SK-N-SH treated with all-trans-retinoic acid at 6 μM for 48 hours (cell line): ENCODE measurements at regions not wholly inside any gene's neighbourhood (a gene's known extent, or its start where the extent isn't known, plus 50 kb on each side); places are given as distances from the start of the nearest gene placed in this dataset.

Source experiments
- ATAC-seq: fragments of 200-7000 bp; cut with Tn5 transposase; 3 replicates; pipeline ENCODE4 v1.9.1; 2020; ENCODE audit warnings: mild to moderate bottlenecking, moderate library complexity
- ARNTL ChIP-seq: fragments of 450-650 bp; formaldehyde crosslinking; IDR thresholded peaks from 2 replicates; pipeline ENCODE4 v1.5.0; 2020; ENCODE audit warnings: low read depth, mild to moderate bottlenecking, moderate library complexity, borderline replicate concordance
- BACH2 ChIP-seq: fragments of 250-450 bp; sonication (Bioruptor Pico); IDR thresholded peaks from 2 replicates; pipeline ENCODE4 v1.9.0; 2021; ENCODE audit warnings: mild to moderate bottlenecking, borderline replicate concordance
- ESRRG ChIP-seq: fragments of 250-450 bp; sonication (Bioruptor Pico); IDR thresholded peaks from 2 replicates; pipeline ENCODE4 v1.6.1; 2021; ENCODE audit warnings: mild to moderate bottlenecking
- GLIS3 ChIP-seq: fragments of 250-450 bp; sonication (Bioruptor Pico); IDR thresholded peaks from 2 replicates; pipeline ENCODE4 v1.5.0; 2020; ENCODE audit warnings: mild to moderate bottlenecking, moderate library complexity
- ISL1 ChIP-seq: fragments of 250-450 bp; sonication (Bioruptor Pico); IDR thresholded peaks from 2 replicates; pipeline ENCODE4 v2.1.2; 2022; ENCODE audit warnings: mild to moderate bottlenecking, moderate library complexity
- OSR1 ChIP-seq: fragments of 250-450 bp; sonication (Bioruptor Pico); IDR thresholded peaks from 2 replicates; pipeline ENCODE4 v1.8.0; 2022; ENCODE audit warnings: moderate library complexity, mild to moderate bottlenecking, inconsistent platforms
- PPARA ChIP-seq: fragments of 250-450 bp; sonication (Bioruptor Pico); IDR thresholded peaks from 2 replicates; pipeline ENCODE4 v1.5.0; 2020; ENCODE audit warnings: mild to moderate bottlenecking, borderline replicate concordance
- RARB ChIP-seq: fragments of 250-450 bp; sonication (Bioruptor Pico); IDR thresholded peaks from 2 replicates; pipeline ENCODE4 v1.8.0; 2021; ENCODE audit warnings: mild to moderate bottlenecking, moderate library complexity
- SNAI2 ChIP-seq: fragments of 250-450 bp; sonication (Bioruptor Pico); IDR thresholded peaks from 2 replicates; pipeline ENCODE4 v1.5.0; 2020; ENCODE audit warnings: mild to moderate bottlenecking, moderate library complexity
- TCF4 ChIP-seq: fragments of 250-450 bp; sonication (Bioruptor Pico); IDR thresholded peaks from 2 replicates; pipeline ENCODE4 v1.8.0; 2021; ENCODE audit warnings: mild to moderate bottlenecking, moderate library complexity, borderline replicate concordance
- TOX ChIP-seq: fragments of 250-450 bp; sonication (Bioruptor Pico); IDR thresholded peaks from 2 replicates; pipeline ENCODE4 v1.8.0; 2021; ENCODE audit warnings: mild to moderate bottlenecking, moderate library complexity, borderline replicate concordance
- ZC3H10 ChIP-seq: fragments of 250-450 bp; sonication (Bioruptor Pico); IDR thresholded peaks from 2 replicates; pipeline ENCODE4 v1.5.1; 2021; ENCODE audit warnings: mild to moderate bottlenecking, moderate library complexity
- ZFP3 ChIP-seq: fragments of 250-450 bp; sonication (Bioruptor Pico); IDR thresholded peaks from 2 replicates; pipeline ENCODE4 v1.5.0; 2020; ENCODE audit warnings: mild to moderate bottlenecking, moderate library complexity
- ZFP30 ChIP-seq: fragments of 450-650 bp; formaldehyde crosslinking; IDR thresholded peaks from 2 replicates; pipeline ENCODE4 v1.5.0; 2022; ENCODE audit warnings: mild to moderate bottlenecking, moderate library complexity
- ZNF565 ChIP-seq: fragments of 450-650 bp; formaldehyde crosslinking; conservative IDR thresholded peaks from 2 replicates; pipeline ENCODE4 v1.5.0; 2020; ENCODE audit warnings: low read depth, mild to moderate bottlenecking, moderate library complexity
- ZNF70 ChIP-seq: fragments of 450-650 bp; formaldehyde crosslinking; IDR thresholded peaks from 2 replicates; pipeline ENCODE4 v1.5.0; 2020; ENCODE audit warnings: mild to moderate bottlenecking, moderate library complexity
- ZNF8 ChIP-seq: fragments of 450-650 bp; formaldehyde crosslinking; IDR thresholded peaks from 2 replicates; pipeline ENCODE4 v1.5.0; 2020; ENCODE audit warnings: mild to moderate bottlenecking, moderate library complexity
- TF ChIP-seq, protein P1 (sequence below): fragments of 250-450 bp; sonication (Bioruptor Pico); IDR thresholded peaks from 2 replicates; pipeline ENCODE4 v1.5.1; 2021; ENCODE audit warnings: mild to moderate bottlenecking, moderate library complexity
- TF ChIP-seq, protein P2 (sequence below): fragments of 250-450 bp; sonication (Bioruptor Pico); IDR thresholded peaks from 2 replicates; pipeline ENCODE4 v1.5.0; 2020; ENCODE audit warnings: mild to moderate bottlenecking, moderate library complexity
- TF ChIP-seq, protein P3 (sequence below): fragments of 250-450 bp; sonication (Bioruptor Pico); IDR thresholded peaks from 2 replicates; pipeline ENCODE4 v1.5.1; 2020; ENCODE audit warnings: low read depth, mild to moderate bottlenecking, moderate library complexity
- TF ChIP-seq, protein P4 (sequence below): fragments of 250-450 bp; sonication (Bioruptor Pico); IDR thresholded peaks from 2 replicates; pipeline ENCODE4 v1.8.0; 2020; ENCODE audit warnings: mild to moderate bottlenecking, moderate library complexity, borderline replicate concordance
- TF ChIP-seq, protein P5 (sequence below): fragments of 250-450 bp; sonication (Bioruptor Pico); IDR thresholded peaks from 2 replicates; pipeline ENCODE4 v1.8.0; 2021; ENCODE audit warnings: low read depth, mild to moderate bottlenecking, moderate library complexity, borderline replicate concordance

DNA sequence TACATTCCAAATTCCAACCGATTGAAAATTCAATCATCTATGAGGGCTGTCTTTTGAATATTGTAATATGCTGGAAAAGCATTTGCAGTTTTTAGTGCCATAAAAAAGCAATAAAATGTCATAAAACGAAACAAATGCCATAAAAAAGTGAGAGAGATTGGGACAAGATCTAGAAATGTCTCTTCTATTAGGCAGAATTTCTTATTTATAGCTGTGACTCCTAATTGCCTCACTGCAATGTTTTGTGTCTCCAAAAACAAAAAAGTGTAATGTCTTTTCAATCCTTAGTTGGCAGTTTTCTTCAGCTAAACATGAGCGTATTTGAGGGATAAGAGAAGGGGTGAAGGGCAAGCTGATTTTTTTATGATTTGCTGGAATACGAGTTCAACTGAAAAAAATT, 153.9 kb downstream of the NAF1 start:
- no peak for TF ChIP-seq PPARA
- TF ChIP-seq, protein P1, sequence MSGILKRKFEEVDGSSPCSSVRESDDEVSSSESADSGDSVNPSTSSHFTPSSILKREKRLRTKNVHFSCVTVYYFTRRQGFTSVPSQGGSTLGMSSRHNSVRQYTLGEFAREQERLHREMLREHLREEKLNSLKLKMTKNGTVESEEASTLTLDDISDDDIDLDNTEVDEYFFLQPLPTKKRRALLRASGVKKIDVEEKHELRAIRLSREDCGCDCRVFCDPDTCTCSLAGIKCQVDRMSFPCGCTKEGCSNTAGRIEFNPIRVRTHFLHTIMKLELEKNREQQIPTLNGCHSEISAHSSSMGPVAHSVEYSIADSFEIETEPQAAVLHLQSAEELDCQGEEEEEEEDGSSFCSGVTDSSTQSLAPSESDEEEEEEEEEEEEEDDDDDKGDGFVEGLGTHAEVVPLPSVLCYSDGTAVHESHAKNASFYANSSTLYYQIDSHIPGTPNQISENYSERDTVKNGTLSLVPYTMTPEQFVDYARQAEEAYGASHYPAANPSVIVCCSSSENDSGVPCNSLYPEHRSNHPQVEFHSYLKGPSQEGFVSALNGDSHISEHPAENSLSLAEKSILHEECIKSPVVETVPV, result no peak
- TF ChIP-seq ZFP30 (CRISPR knock-in tag), result no peak
- TF ChIP-seq, protein P2, sequence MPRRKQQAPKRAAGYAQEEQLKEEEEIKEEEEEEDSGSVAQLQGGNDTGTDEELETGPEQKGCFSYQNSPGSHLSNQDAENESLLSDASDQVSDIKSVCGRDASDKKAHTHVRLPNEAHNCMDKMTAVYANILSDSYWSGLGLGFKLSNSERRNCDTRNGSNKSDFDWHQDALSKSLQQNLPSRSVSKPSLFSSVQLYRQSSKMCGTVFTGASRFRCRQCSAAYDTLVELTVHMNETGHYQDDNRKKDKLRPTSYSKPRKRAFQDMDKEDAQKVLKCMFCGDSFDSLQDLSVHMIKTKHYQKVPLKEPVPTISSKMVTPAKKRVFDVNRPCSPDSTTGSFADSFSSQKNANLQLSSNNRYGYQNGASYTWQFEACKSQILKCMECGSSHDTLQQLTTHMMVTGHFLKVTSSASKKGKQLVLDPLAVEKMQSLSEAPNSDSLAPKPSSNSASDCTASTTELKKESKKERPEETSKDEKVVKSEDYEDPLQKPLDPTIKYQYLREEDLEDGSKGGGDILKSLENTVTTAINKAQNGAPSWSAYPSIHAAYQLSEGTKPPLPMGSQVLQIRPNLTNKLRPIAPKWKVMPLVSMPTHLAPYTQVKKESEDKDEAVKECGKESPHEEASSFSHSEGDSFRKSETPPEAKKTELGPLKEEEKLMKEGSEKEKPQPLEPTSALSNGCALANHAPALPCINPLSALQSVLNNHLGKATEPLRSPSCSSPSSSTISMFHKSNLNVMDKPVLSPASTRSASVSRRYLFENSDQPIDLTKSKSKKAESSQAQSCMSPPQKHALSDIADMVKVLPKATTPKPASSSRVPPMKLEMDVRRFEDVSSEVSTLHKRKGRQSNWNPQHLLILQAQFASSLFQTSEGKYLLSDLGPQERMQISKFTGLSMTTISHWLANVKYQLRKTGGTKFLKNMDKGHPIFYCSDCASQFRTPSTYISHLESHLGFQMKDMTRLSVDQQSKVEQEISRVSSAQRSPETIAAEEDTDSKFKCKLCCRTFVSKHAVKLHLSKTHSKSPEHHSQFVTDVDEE (CRISPR knock-in tag), result no peak
- TF ChIP-seq ZNF565 (CRISPR knock-in tag), result no peak
- TF ChIP-seq TCF4 (CRISPR knock-in tag), result no peak
- no peak for TF ChIP-seq ZC3H10
- no peak for TF ChIP-seq BACH2 (CRISPR knock-in tag)
- TF ChIP-seq ZNF8 (CRISPR knock-in tag), result no peak
- no peak for ATAC-seq

DNA sequence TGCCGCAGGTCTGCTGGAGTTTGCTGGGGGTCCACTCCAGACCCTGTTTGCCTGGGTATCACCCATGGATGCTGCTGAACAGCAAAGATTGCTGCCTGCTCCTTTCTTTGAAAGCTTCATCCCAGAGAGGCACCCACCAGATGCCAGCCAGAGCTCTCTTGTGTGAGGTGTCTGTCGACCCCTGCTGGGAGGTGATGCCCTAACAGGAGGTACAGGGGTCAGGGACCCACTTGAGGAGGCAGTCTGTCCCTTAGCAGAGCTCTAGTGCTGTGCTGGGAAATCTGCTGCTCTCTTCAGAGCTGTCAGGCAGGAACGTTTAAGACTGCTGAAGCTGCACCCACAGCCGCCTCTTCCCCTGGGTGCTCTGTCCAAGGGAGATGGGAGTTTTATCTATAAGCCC, 162.7 kb downstream of the NAF1 start:
- TF ChIP-seq ZNF565 (CRISPR knock-in tag) (no peak), ZNF70 (no peak), TOX (CRISPR knock-in tag) (no peak), ZC3H10 (no peak), PPARA (no peak), ZFP30 (CRISPR knock-in tag) (no peak), GLIS3 (CRISPR knock-in tag) (no peak), BACH2 (CRISPR knock-in tag) (no peak), SNAI2 (CRISPR knock-in tag) (no peak), RARB (CRISPR knock-in tag) (no peak), ZFP3 (CRISPR knock-in tag) (no peak), OSR1 (CRISPR knock-in tag) (no peak), ESRRG (CRISPR knock-in tag) (no peak), ARNTL (CRISPR knock-in tag) (no peak), ISL1 (CRISPR knock-in tag) (no peak)
- TF ChIP-seq, protein P3, sequence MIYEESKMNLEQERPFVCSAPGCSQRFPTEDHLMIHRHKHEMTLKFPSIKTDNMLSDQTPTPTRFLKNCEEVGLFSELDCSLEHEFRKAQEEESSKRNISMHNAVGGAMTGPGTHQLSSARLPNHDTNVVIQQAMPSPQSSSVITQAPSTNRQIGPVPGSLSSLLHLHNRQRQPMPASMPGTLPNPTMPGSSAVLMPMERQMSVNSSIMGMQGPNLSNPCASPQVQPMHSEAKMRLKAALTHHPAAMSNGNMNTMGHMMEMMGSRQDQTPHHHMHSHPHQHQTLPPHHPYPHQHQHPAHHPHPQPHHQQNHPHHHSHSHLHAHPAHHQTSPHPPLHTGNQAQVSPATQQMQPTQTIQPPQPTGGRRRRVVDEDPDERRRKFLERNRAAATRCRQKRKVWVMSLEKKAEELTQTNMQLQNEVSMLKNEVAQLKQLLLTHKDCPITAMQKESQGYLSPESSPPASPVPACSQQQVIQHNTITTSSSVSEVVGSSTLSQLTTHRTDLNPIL (CRISPR knock-in tag), result no peak
- TF ChIP-seq, protein P4, sequence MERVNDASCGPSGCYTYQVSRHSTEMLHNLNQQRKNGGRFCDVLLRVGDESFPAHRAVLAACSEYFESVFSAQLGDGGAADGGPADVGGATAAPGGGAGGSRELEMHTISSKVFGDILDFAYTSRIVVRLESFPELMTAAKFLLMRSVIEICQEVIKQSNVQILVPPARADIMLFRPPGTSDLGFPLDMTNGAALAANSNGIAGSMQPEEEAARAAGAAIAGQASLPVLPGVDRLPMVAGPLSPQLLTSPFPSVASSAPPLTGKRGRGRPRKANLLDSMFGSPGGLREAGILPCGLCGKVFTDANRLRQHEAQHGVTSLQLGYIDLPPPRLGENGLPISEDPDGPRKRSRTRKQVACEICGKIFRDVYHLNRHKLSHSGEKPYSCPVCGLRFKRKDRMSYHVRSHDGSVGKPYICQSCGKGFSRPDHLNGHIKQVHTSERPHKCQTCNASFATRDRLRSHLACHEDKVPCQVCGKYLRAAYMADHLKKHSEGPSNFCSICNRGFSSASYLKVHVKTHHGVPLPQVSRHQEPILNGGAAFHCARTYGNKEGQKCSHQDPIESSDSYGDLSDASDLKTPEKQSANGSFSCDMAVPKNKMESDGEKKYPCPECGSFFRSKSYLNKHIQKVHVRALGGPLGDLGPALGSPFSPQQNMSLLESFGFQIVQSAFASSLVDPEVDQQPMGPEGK (CRISPR knock-in tag), result no peak
- TF ChIP-seq, protein P5, sequence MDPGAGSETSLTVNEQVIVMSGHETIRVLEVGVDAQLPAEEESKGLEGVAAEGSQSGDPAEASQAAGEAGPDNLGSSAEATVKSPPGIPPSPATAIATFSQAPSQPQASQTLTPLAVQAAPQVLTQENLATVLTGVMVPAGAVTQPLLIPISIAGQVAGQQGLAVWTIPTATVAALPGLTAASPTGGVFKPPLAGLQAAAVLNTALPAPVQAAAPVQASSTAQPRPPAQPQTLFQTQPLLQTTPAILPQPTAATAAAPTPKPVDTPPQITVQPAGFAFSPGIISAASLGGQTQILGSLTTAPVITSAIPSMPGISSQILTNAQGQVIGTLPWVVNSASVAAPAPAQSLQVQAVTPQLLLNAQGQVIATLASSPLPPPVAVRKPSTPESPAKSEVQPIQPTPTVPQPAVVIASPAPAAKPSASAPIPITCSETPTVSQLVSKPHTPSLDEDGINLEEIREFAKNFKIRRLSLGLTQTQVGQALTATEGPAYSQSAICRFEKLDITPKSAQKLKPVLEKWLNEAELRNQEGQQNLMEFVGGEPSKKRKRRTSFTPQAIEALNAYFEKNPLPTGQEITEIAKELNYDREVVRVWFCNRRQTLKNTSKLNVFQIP (CRISPR knock-in tag), result no peak
- TF ChIP-seq, protein P2 (CRISPR knock-in tag), result no peak
- no peak for ATAC-seq
